Right lobe of liver (tissue), 4 donors: ENCODE measurements at regions not wholly inside any gene's neighbourhood (a gene's known extent, or its start where the extent isn't known, plus 50 kb on each side); places are given as distances from the start of the nearest gene placed in this dataset.

Experiments used
- CTCF ChIP-seq, 4 donors: fragments of 200-600 bp in 3 of 4; fragments of 450-650 bp in 1 of 4; IDR thresholded peaks; one replicate each; pipeline versions ENCODE4 v1.5.1 to v1.8.0; 2016 to 2022; ENCODE audit warnings: antibody characterized with exemption in 4 of 4, mild to moderate bottlenecking in 2 of 4
- POLR2A ChIP-seq: fragments of 450-650 bp; IDR thresholded peaks from one replicate; pipeline ENCODE4 v1.6.1; 2017; ENCODE audit warnings: antibody characterized with exemption, mild to moderate bottlenecking
- donor health status: DM: no; HTN: no; CAD: no.
- donor health status: DM: no; HTN: no; CAD: no.
- donor health status: DM: no; HTN: yes; CAD: no.

DNA sequence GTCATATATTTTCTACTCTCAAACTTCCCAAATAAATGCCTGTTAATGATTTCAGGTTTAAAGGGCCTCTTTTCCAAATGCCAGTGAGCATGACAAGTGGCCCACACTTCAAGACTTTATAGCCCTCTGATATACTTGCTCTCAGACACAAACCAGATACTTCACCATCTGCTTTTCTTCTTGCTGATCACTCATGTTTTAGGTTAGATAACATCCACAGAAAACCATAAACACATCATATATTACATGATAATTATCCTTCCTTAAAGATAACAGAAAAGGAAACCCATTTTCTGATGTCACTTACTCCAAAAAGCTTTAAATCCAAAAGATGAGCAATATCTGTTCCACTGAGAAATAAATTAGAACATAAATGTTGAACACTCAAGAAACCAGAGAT, 723.5 kb downstream of the LTN1 start:
- TF ChIP-seq CTCF (IDR thresholded peaks at IDR 0.05) (no peak), POLR2A (no peak)
